ENCODE measurements at regions not wholly inside any gene's neighbourhood (a gene's known extent, or its start where the extent isn't known, plus 50 kb on each side); places are given as distances from the start of the nearest gene placed in this dataset.

- no peak overlapping the region for H3K4me3 ChIP-seq (replicated peaks; ENCODE audit: low read depth, low read length)
- H3K36me3 ChIP-seq (ENCODE audit: control insufficient read depth, insufficient read depth, low read length): no peaks in the 10 kb centered on the region
- DNase-seq (ENCODE audit: extremely low read depth, insufficient read length): no peak
- no peak for TF ChIP-seq CTCF (IDR thresholded peaks at IDR 0.05; ENCODE audit: insufficient read depth, low read length, poor library complexity, severe bottlenecking)
- H3K27me3 ChIP-seq (replicated peaks; ENCODE audit: control insufficient read depth, insufficient read depth, low read length): peaks cover 3% of the 10 kb centered on the region; the same call in 1 of the 2 replicates
Observed at GRCh38 chr18:76266236-76266991, 228.6 kb downstream of the ZNF516 start.

GRCh38 chr18:76265497-76266235, 229.4 kb downstream of the ZNF516 start:
- TF ChIP-seq CTCF (IDR thresholded peaks at IDR 0.05; ENCODE audit: insufficient read depth, low read length, poor library complexity, severe bottlenecking): no peak
- H3K4me3 ChIP-seq (replicated peaks; ENCODE audit: low read depth, low read length): no peak overlapping the region
- no peaks in the 10 kb centered on the region for H3K36me3 ChIP-seq (ENCODE audit: control insufficient read depth, insufficient read depth, low read length)
- DNase-seq (ENCODE audit: extremely low read depth, insufficient read length): no peak
- H3K27me3 ChIP-seq (replicated peaks; ENCODE audit: control insufficient read depth, insufficient read depth, low read length): peaks cover 3% of the 10 kb centered on the region; the same call in 1 of the 2 replicates

- no peak overlapping the region for H3K4me3 ChIP-seq (replicated peaks; ENCODE audit: low read depth, low read length)
- peaks cover 2% of the 10 kb centered on the region; the same call in 1 of the 2 replicates for H3K27me3 ChIP-seq (replicated peaks; ENCODE audit: control insufficient read depth, insufficient read depth, low read length)
- no peak for TF ChIP-seq CTCF (IDR thresholded peaks at IDR 0.05; ENCODE audit: insufficient read depth, low read length, poor library complexity, severe bottlenecking)
- H3K36me3 ChIP-seq (ENCODE audit: control insufficient read depth, insufficient read depth, low read length): no peaks in the 10 kb centered on the region
- no peak for DNase-seq (ENCODE audit: extremely low read depth, insufficient read length)
Observed at GRCh38 chr18:76264876-76265250, 230.2 kb downstream of the ZNF516 start.

GRCh38 chr18:76264198-76264875, 230.7 kb downstream of the ZNF516 start:
- no peak for TF ChIP-seq CTCF (IDR thresholded peaks at IDR 0.05; ENCODE audit: insufficient read depth, low read length, poor library complexity, severe bottlenecking)
- Histone ChIP-seq H3K4me3 (replicated peaks; ENCODE audit: low read depth, low read length) (no peak overlapping the region), H3K27me3 (replicated peaks; ENCODE audit: control insufficient read depth, insufficient read depth, low read length) (no peaks in the 10 kb centered on the region; the same call in 1 of the 2 replicates), H3K36me3 (ENCODE audit: control insufficient read depth, insufficient read depth, low read length) (no peaks in the 10 kb centered on the region)
- DNase-seq (ENCODE audit: extremely low read depth, insufficient read length): no peak

- Histone ChIP-seq H3K4me3 (replicated peaks; ENCODE audit: low read depth, low read length) (no peak overlapping the region), H3K36me3 (ENCODE audit: control insufficient read depth, insufficient read depth, low read length) (no peaks in the 10 kb centered on the region), H3K27me3 (replicated peaks; ENCODE audit: control insufficient read depth, insufficient read depth, low read length) (no peaks in the 10 kb centered on the region; the same call in 1 of the 2 replicates)
- TF ChIP-seq CTCF (IDR thresholded peaks at IDR 0.05; ENCODE audit: insufficient read depth, low read length, poor library complexity, severe bottlenecking): no peak
- DNase-seq (ENCODE audit: extremely low read depth, insufficient read length): no peak
Observed at GRCh38 chr18:76263046-76264005, 231.7 kb downstream of the ZNF516 start.
